ENCODE measurements at regions not wholly inside any gene's neighbourhood (a gene's known extent, or its start where the extent isn't known, plus 50 kb on each side); places are given as distances from the start of the nearest gene placed in this dataset.

DNA sequence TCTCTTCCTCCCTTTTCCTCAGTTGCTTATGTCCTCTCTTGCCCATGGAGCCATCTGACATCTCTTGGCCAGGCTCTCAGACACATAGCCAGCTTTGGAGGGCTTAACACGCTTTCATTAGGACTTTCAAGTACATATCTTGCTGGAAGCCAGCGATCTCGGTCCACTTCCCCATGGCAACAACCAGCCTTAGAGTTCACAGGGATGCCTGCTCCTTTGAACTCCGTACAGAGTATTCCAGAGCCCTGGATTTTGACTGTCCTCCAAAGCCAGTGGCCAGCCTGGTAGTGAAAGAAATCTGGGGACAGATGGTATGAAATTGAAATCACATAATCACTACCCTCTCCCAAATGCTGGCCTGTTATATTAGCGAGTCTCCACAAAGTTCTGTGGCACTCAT, 370.5 kb upstream of the NPVF start:
- no peak for TF ChIP-seq POLR2AphosphoS5 (IDR thresholded peaks at IDR 0.05)
- TF ChIP-seq, protein P1, sequence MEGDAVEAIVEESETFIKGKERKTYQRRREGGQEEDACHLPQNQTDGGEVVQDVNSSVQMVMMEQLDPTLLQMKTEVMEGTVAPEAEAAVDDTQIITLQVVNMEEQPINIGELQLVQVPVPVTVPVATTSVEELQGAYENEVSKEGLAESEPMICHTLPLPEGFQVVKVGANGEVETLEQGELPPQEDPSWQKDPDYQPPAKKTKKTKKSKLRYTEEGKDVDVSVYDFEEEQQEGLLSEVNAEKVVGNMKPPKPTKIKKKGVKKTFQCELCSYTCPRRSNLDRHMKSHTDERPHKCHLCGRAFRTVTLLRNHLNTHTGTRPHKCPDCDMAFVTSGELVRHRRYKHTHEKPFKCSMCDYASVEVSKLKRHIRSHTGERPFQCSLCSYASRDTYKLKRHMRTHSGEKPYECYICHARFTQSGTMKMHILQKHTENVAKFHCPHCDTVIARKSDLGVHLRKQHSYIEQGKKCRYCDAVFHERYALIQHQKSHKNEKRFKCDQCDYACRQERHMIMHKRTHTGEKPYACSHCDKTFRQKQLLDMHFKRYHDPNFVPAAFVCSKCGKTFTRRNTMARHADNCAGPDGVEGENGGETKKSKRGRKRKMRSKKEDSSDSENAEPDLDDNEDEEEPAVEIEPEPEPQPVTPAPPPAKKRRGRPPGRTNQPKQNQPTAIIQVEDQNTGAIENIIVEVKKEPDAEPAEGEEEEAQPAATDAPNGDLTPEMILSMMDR (IDR thresholded peaks at IDR 0.05): no peak
- TF ChIP-seq POLR2A (IDR thresholded peaks at IDR 0.05): no peak

Data from breast epithelium (tissue), 3 donors.